IMR-90 (cell line): ENCODE measurements at regions not wholly inside any gene's neighbourhood (a gene's known extent, or its start where the extent isn't known, plus 50 kb on each side); places are given as distances from the start of the nearest gene placed in this dataset.

Experiments
- ATAC-seq: fragments of 200-7000 bp; cut with Tn5 transposase; 2 replicates; pipeline ENCODE4 v1.9.1; 2020; ENCODE audit warnings: low read depth, mild to moderate bottlenecking, moderate library complexity
- BruUV-seq: library from RNA; stranded (reverse); fragments of 400-500 nt; replicated peaks from 2 replicates; lab custom pipeline; 2021; lab: Mats Ljungman, UMichigan
- CTCF ChIA-PET: fragments of 300-600 bp; formaldehyde crosslinking; extraction: SDS; loops from one replicate; lab custom pipeline; 2021; ENCODE audit warnings: antibody characterized with exemption; lab: Yijun Ruan, JAX
- POLR2A ChIA-PET: fragments of 300-600 bp; sonication (Branson Sonifier 250); formaldehyde crosslinking; loops from one replicate; lab custom pipeline; 2022; ENCODE audit warnings: antibody characterized with exemption; ENCODE audit not compliant: unreplicated experiment; lab: Charles Lee
- DNase-seq: peaks from one replicate; pipeline ENCODE4 v3.0.0; 2013
- H2AFZ ChIP-seq: replicated peaks from 2 replicates; pipeline ENCODE3; 2013; ENCODE audit warnings: low read length, mild to moderate bottlenecking; ENCODE audit not compliant: poor library complexity
- H2AK5ac ChIP-seq: 2 replicates; pipeline ENCODE4 v1.6.1; 2013; ENCODE audit warnings: low read depth, low read length, inconsistent platforms
- H2AK9ac ChIP-seq: replicated peaks from 2 replicates; pipeline ENCODE3; 2013; ENCODE audit warnings: mild to moderate bottlenecking, low read depth, low read length, moderate library complexity; ENCODE audit not compliant: poor library complexity
- H2BK120ac ChIP-seq: 2 replicates; pipeline ENCODE4 v1.6.1; 2013; ENCODE audit warnings: low read depth, low read length, inconsistent platforms
- H2BK15ac ChIP-seq: 3 replicates; pipeline ENCODE4 v1.6.1; 2013; ENCODE audit warnings: low read depth, low read length, inconsistent platforms
- H2BK20ac ChIP-seq: 2 replicates; pipeline ENCODE4 v1.6.1; 2013; ENCODE audit warnings: low read depth, mild to moderate bottlenecking, inconsistent platforms, low read length, moderate library complexity
- H2BK5ac ChIP-seq: 2 replicates; pipeline ENCODE4 v1.6.1; 2013; ENCODE audit warnings: mild to moderate bottlenecking, low read depth, low read length, inconsistent platforms; ENCODE audit not compliant: poor library complexity, severe bottlenecking
- H3K14ac ChIP-seq: replicated peaks from 2 replicates; pipeline ENCODE4 v1.6.1; 2013; ENCODE audit warnings: low read depth, low read length, inconsistent platforms
- H3K18ac ChIP-seq: 2 replicates; pipeline ENCODE4 v1.6.1; 2013; ENCODE audit warnings: low read depth, low read length, control low read depth
- H3K23ac ChIP-seq: 2 replicates; pipeline ENCODE4 v1.6.1; 2013; ENCODE audit warnings: low read depth, low read length, inconsistent platforms
- H3K27ac ChIP-seq: 2 replicates; pipeline ENCODE4 v1.5.1; 2013; ENCODE audit warnings: mild to moderate bottlenecking, control low read depth, low read length; ENCODE audit not compliant: insufficient read depth
- H3K27me3 ChIP-seq: 2 replicates; pipeline ENCODE4 v1.6.1; 2013; ENCODE audit warnings: low read length; ENCODE audit not compliant: control insufficient read depth, insufficient read depth
- H3K36me3 ChIP-seq: 2 replicates; pipeline ENCODE4 v1.6.1; 2013; ENCODE audit warnings: low read length, mixed read lengths; ENCODE audit not compliant: control insufficient read depth, insufficient read depth
- H3K4ac ChIP-seq: 2 replicates; pipeline ENCODE4 v1.6.1; 2013; ENCODE audit warnings: low read depth, low read length, inconsistent platforms
- H3K4me1 ChIP-seq: 2 replicates; pipeline ENCODE4 v1.6.1; 2013; ENCODE audit warnings: low read length, mixed read lengths; ENCODE audit not compliant: control insufficient read depth, insufficient read depth
- H3K4me2 ChIP-seq: 2 replicates; pipeline ENCODE4 v1.6.1; 2013; ENCODE audit warnings: low read depth, mild to moderate bottlenecking, control low read depth, low read length, moderate library complexity
- H3K4me3 ChIP-seq: 2 replicates; pipeline ENCODE4 v1.5.1; 2013; ENCODE audit warnings: low read depth, mild to moderate bottlenecking, control low read depth, low read length, moderate library complexity; ENCODE audit not compliant: insufficient read depth
- H3K56ac ChIP-seq: 2 replicates; pipeline ENCODE4 v1.6.1; 2013; ENCODE audit warnings: low read length, inconsistent platforms; ENCODE audit not compliant: insufficient read depth; ENCODE audit errors: extremely low read depth
- H3K79me1 ChIP-seq, 2 experiments: 2 replicates each; pipeline ENCODE4 v1.6.1; 2013; ENCODE audit warnings: low read length in 2 of 2, inconsistent platforms in 1 of 2, low read depth in 1 of 2
- H3K9ac ChIP-seq: 2 replicates; pipeline ENCODE4 v1.6.1; 2013; ENCODE audit warnings: low read depth, low read length, control low read depth
- H3K9me1 ChIP-seq: 2 replicates; pipeline ENCODE4 v1.6.1; 2013; ENCODE audit warnings: low read length, inconsistent platforms; ENCODE audit not compliant: insufficient read depth
- H3K9me3 ChIP-seq: 2 replicates; pipeline ENCODE4 v1.6.1; 2013; ENCODE audit warnings: low read length; ENCODE audit not compliant: control insufficient read depth, insufficient read depth
- H4K20me1 ChIP-seq: 2 replicates; pipeline ENCODE4 v1.6.1; 2013; ENCODE audit warnings: low read length, inconsistent platforms; ENCODE audit not compliant: insufficient read depth
- H4K5ac ChIP-seq: 2 replicates; pipeline ENCODE4 v1.6.1; 2013; ENCODE audit warnings: mild to moderate bottlenecking, low read depth, low read length, control low read depth
- H4K8ac ChIP-seq, 2 experiments: 2 replicates each; pipeline ENCODE4 v1.6.1; 2013; ENCODE audit warnings: low read depth in 2 of 2, low read length in 2 of 2, control low read depth in 1 of 2, inconsistent platforms in 1 of 2
- H4K91ac ChIP-seq: 2 replicates; pipeline ENCODE4 v1.6.1; 2013; ENCODE audit warnings: low read depth, low read length, inconsistent platforms; ENCODE audit not compliant: insufficient read depth
- BHLHE40 ChIP-seq: fragments of 150-350 bp; IDR thresholded peaks from 2 replicates; pipeline ENCODE4 v1.6.1; 2016; ENCODE audit warnings: mild to moderate bottlenecking, low read depth, low read length
- CEBPB ChIP-seq: IDR thresholded peaks from 2 replicates; pipeline ENCODE4 v1.6.1; 2012; ENCODE audit warnings: low read depth, low read length, improper control_type of control experiment
- ELK1 ChIP-seq: fragments of 150-350 bp; IDR thresholded peaks from 2 replicates; pipeline ENCODE4 v1.6.1; 2016; ENCODE audit warnings: low read depth, mild to moderate bottlenecking, low read length, moderate library complexity, borderline replicate concordance
- MAFK ChIP-seq: IDR thresholded peaks from 2 replicates; pipeline ENCODE4 v1.6.1; 2012; ENCODE audit warnings: low read depth, low read length, improper control_type of control experiment
- MXI1 ChIP-seq: IDR thresholded peaks from 2 replicates; pipeline ENCODE4 v1.6.1; 2012; ENCODE audit warnings: low read depth, mild to moderate bottlenecking, low read length, moderate library complexity, borderline replicate concordance
- NFE2L2 ChIP-seq: fragments of 150-350 bp; IDR thresholded peaks from 2 replicates; pipeline ENCODE4 v1.6.1; 2016; ENCODE audit warnings: low read depth, mild to moderate bottlenecking, low read length
- RCOR1 ChIP-seq: IDR thresholded peaks from 2 replicates; pipeline ENCODE4 v1.6.1; 2012; ENCODE audit warnings: mild to moderate bottlenecking, low read length, improper control_type of control experiment; ENCODE audit not compliant: insufficient replicate concordance
- RFX5 ChIP-seq: IDR thresholded peaks from 2 replicates; pipeline ENCODE4 v1.8.0; 2012; ENCODE audit warnings: low read depth, mild to moderate bottlenecking, low read length, moderate library complexity
- dilution Hi-C: fragments of 300-500 bp; cut with HindIII; formaldehyde crosslinking; loops from one replicate; pipeline ENCODE4 v1.14.3; 2018; ENCODE audit warnings: low sequenced_read_pairs; ENCODE audit not compliant: unreplicated experiment
- in situ Hi-C: fragments of 300-500 bp; cut with MboI; formaldehyde crosslinking; loops from 3 replicates; pipeline ENCODE4 v1.14.3; 2019; ENCODE audit warnings: low sequenced_read_pairs, inconsistent platforms, mixed read lengths
- intact Hi-C: fragments of 100-400 bp; cut with micrococcal nuclease; formaldehyde crosslinking; loops from 2 replicates; pipeline ENCODE4 v1.10.0; 2022
- TF ChIP-seq, protein P1 (sequence below): conservative IDR thresholded peaks from 2 replicates; pipeline ENCODE4 v1.5.1; 2012; ENCODE audit warnings: mild to moderate bottlenecking, low read depth, low read length, improper control_type of control experiment

DNA sequence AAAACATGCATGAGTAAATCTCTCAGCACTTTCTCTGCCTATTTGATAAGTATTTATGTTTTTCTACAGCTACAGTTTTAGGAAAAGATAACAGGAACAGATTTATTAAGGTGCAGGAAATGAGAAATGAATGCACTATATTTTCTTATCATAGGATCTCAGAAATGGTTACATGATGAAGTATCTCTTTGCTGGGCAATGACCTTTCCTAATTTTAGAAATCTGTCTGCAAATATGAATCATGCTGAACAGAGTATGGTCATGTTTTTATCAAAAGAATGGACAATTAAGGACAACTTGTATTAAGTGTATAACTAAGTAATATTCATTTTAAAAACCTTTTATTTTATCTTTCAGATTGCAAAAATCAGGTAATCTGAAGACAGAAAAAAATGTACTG lies 53.8 kb upstream of the SPPL2A start:
- Histone ChIP-seq H2BK20ac (no peak overlapping the region), H3K9me1 (no peaks in the 10 kb centered on the region), H4K5ac (no peak overlapping the region), H4K20me1 (no peaks in the 10 kb centered on the region), H3K14ac (no peak overlapping the region), H3K27me3 (peaks cover 12% of the 10 kb centered on the region), H2AK5ac (no peak overlapping the region), H3K9ac (no peak overlapping the region), H3K4ac (no peak overlapping the region), H3K27ac (no peak overlapping the region), H3K4me1 (no peaks in the 10 kb centered on the region), H3K23ac (no peak overlapping the region), H3K18ac (no peak overlapping the region), H3K4me3 (no peak overlapping the region), H2BK120ac (no peak overlapping the region), H3K4me2 (no peak overlapping the region), H3K56ac (no peak overlapping the region), H2AFZ (no peak overlapping the region), H3K9me3 (no peaks in the 10 kb centered on the region), H3K36me3 (no peaks in the 10 kb centered on the region), H3K79me1 (no peaks in the 10 kb centered on the region), H4K91ac (no peak overlapping the region), H2AK9ac (no peak overlapping the region), H4K8ac (no peak overlapping the region), H2BK5ac (no peak overlapping the region), H2BK15ac (no peak overlapping the region)
- ChIA-PET CTCF (no interaction called here), POLR2A (no interaction called here)
- ATAC-seq, result no peak
- intact Hi-C loops, result loop anchor here (5.0 kb wide), 1 partner anchor 43 kb away; no protein-coding TSS in a partner anchor
- no peak for TF ChIP-seq NFE2L2
- no peak for TF ChIP-seq CEBPB
- TF ChIP-seq RCOR1, result no peak
- no peak for TF ChIP-seq MXI1
- TF ChIP-seq, protein P1, sequence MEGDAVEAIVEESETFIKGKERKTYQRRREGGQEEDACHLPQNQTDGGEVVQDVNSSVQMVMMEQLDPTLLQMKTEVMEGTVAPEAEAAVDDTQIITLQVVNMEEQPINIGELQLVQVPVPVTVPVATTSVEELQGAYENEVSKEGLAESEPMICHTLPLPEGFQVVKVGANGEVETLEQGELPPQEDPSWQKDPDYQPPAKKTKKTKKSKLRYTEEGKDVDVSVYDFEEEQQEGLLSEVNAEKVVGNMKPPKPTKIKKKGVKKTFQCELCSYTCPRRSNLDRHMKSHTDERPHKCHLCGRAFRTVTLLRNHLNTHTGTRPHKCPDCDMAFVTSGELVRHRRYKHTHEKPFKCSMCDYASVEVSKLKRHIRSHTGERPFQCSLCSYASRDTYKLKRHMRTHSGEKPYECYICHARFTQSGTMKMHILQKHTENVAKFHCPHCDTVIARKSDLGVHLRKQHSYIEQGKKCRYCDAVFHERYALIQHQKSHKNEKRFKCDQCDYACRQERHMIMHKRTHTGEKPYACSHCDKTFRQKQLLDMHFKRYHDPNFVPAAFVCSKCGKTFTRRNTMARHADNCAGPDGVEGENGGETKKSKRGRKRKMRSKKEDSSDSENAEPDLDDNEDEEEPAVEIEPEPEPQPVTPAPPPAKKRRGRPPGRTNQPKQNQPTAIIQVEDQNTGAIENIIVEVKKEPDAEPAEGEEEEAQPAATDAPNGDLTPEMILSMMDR, result no peak
- TF ChIP-seq BHLHE40, result no peak
- no peak for TF ChIP-seq RFX5
- no peak for TF ChIP-seq ELK1
- TF ChIP-seq MAFK, result no peak
- no peak for DNase-seq
- dilution Hi-C loops, result no loop called here
- in situ Hi-C loops, result no loop called here
- no TSS peak for BruUV-seq
